ENCODE measurements at regions not wholly inside any gene's neighbourhood (a gene's known extent, or its start where the extent isn't known, plus 50 kb on each side); places are given as distances from the start of the nearest gene placed in this dataset.

GRCh38 chr7:131218727-131219128 lies 108.9 kb upstream of the MKLN1 start:
- no peaks in the 10 kb centered on the region for H3K4me1 ChIP-seq (ENCODE audit: insufficient read depth)
- no peak overlapping the region for H3K4me3 ChIP-seq (ENCODE audit: low read depth, low read length)
- 34% methylated on average over 3 of the region's 3 CpGs for WGBS
- no peaks in the 10 kb centered on the region for H3K36me3 ChIP-seq (ENCODE audit: insufficient read depth)
- DNase-seq (ENCODE audit: extremely low spot score) = no peak
- no peak overlapping the region for H3K27ac ChIP-seq (ENCODE audit: low read depth)

GRCh38 chr7:131219312-131220041 lies 108.2 kb upstream of the MKLN1 start:
- Histone ChIP-seq H3K4me1 (ENCODE audit: insufficient read depth) (no peaks in the 10 kb centered on the region), H3K36me3 (ENCODE audit: insufficient read depth) (no peaks in the 10 kb centered on the region), H3K27ac (ENCODE audit: low read depth) (no peak overlapping the region), H3K4me3 (ENCODE audit: low read depth, low read length) (no peak overlapping the region)
- DNase-seq (ENCODE audit: extremely low spot score) = no peak
- WGBS = 56% methylated on average over 8 of the region's 8 CpGs

GRCh38 chr7:131221061-131221460 lies 106.6 kb upstream of the MKLN1 start:
- no peaks in the 10 kb centered on the region for H3K4me1 ChIP-seq (ENCODE audit: insufficient read depth)
- no peak overlapping the region for H3K4me3 ChIP-seq (ENCODE audit: low read depth, low read length)
- no peak for DNase-seq (ENCODE audit: extremely low spot score)
- H3K36me3 ChIP-seq (ENCODE audit: insufficient read depth) = no peaks in the 10 kb centered on the region
- WGBS = 94% methylated on average over 3 of the region's 3 CpGs
- H3K27ac ChIP-seq (ENCODE audit: low read depth) = no peak overlapping the region

- no peak overlapping the region for H3K27ac ChIP-seq (ENCODE audit: low read depth)
- H3K36me3 ChIP-seq (ENCODE audit: insufficient read depth) = no peaks in the 10 kb centered on the region
- no peak overlapping the region for H3K4me3 ChIP-seq (ENCODE audit: low read depth, low read length)
- WGBS = 73% methylated on average over 2 of the region's 2 CpGs
- DNase-seq (ENCODE audit: extremely low spot score) = no peak
- no peaks in the 10 kb centered on the region for H3K4me1 ChIP-seq (ENCODE audit: insufficient read depth)
Measured at GRCh38 chr7:131222171-131222570, 105.5 kb upstream of the MKLN1 start.

GRCh38 chr7:131223151-131223550 lies 104.5 kb upstream of the MKLN1 start:
- WGBS = 91% methylated on average over 3 of the region's 3 CpGs
- no peak overlapping the region for H3K4me3 ChIP-seq (ENCODE audit: low read depth, low read length)

GRCh38 chr7:131224996-131225395 lies 102.7 kb upstream of the MKLN1 start:
- WGBS = 90% methylated on average over 6 of the region's 6 CpGs
- Histone ChIP-seq H3K4me1 (ENCODE audit: insufficient read depth) (no peaks in the 10 kb centered on the region), H3K27ac (ENCODE audit: low read depth) (no peak overlapping the region), H3K36me3 (ENCODE audit: insufficient read depth) (no peaks in the 10 kb centered on the region), H3K4me3 (ENCODE audit: low read depth, low read length) (no peak overlapping the region)
- DNase-seq (ENCODE audit: extremely low spot score) = no peak

More at GRCh38 chr7:131223151-131223550, 104.5 kb upstream of the MKLN1 start:
- Histone ChIP-seq H3K36me3 (ENCODE audit: insufficient read depth) (no peaks in the 10 kb centered on the region), H3K4me1 (ENCODE audit: insufficient read depth) (no peaks in the 10 kb centered on the region), H3K27ac (ENCODE audit: low read depth) (no peak overlapping the region)
- no peak for DNase-seq (ENCODE audit: extremely low spot score)

- no peak overlapping the region for H3K27ac ChIP-seq (ENCODE audit: low read depth)
- no peak for DNase-seq (ENCODE audit: extremely low spot score)
- no peaks in the 10 kb centered on the region for H3K4me1 ChIP-seq (ENCODE audit: insufficient read depth)
- no peaks in the 10 kb centered on the region for H3K36me3 ChIP-seq (ENCODE audit: insufficient read depth)
- WGBS = 38% methylated on average over 9 of the region's 9 CpGs
- no peak overlapping the region for H3K4me3 ChIP-seq (ENCODE audit: low read depth, low read length)
Measured at GRCh38 chr7:131225619-131226513, 101.8 kb upstream of the MKLN1 start.

- no peak for DNase-seq (ENCODE audit: extremely low spot score)
- Histone ChIP-seq H3K4me1 (ENCODE audit: insufficient read depth) (no peaks in the 10 kb centered on the region), H3K36me3 (ENCODE audit: insufficient read depth) (no peaks in the 10 kb centered on the region)
Measured at GRCh38 chr7:131226514-131226865, 101.2 kb upstream of the MKLN1 start.

GRCh38 chr7:131231381-131232220 lies 96.1 kb upstream of the MKLN1 start:
- 72% methylated on average over 10 of the region's 10 CpGs for WGBS
- no peak overlapping the region for H3K4me3 ChIP-seq (ENCODE audit: low read depth, low read length)
- no peaks in the 10 kb centered on the region for H3K4me1 ChIP-seq (ENCODE audit: insufficient read depth)
- no peaks in the 10 kb centered on the region for H3K36me3 ChIP-seq (ENCODE audit: insufficient read depth)
- H3K27ac ChIP-seq (ENCODE audit: low read depth) = peak overlapping the region; percentile 35
- no peak for DNase-seq (ENCODE audit: extremely low spot score)

More at GRCh38 chr7:131226514-131226865, 101.2 kb upstream of the MKLN1 start:
- Histone ChIP-seq H3K4me3 (ENCODE audit: low read depth, low read length) (no peak overlapping the region), H3K27ac (ENCODE audit: low read depth) (no peak overlapping the region)

- 95% methylated on average over 9 of the region's 9 CpGs for WGBS
- Histone ChIP-seq H3K36me3 (ENCODE audit: insufficient read depth) (no peaks in the 10 kb centered on the region), H3K27ac (ENCODE audit: low read depth) (no peak overlapping the region), H3K4me3 (ENCODE audit: low read depth, low read length) (no peak overlapping the region), H3K4me1 (ENCODE audit: insufficient read depth) (no peaks in the 10 kb centered on the region)
- no peak for DNase-seq (ENCODE audit: extremely low spot score)
Measured at GRCh38 chr7:131232768-131233167, 94.9 kb upstream of the MKLN1 start.

- 96% methylated on average over 4 of the region's 4 CpGs for WGBS
- H3K36me3 ChIP-seq (ENCODE audit: insufficient read depth) = no peaks in the 10 kb centered on the region
- H3K4me3 ChIP-seq (ENCODE audit: low read depth, low read length) = no peak overlapping the region
- H3K4me1 ChIP-seq (ENCODE audit: insufficient read depth) = no peaks in the 10 kb centered on the region
- no peak overlapping the region for H3K27ac ChIP-seq (ENCODE audit: low read depth)
- no peak for DNase-seq (ENCODE audit: extremely low spot score)
Measured at GRCh38 chr7:131233193-131233592, 94.5 kb upstream of the MKLN1 start.

GRCh38 chr7:131234719-131235488 lies 92.8 kb upstream of the MKLN1 start:
- no peak overlapping the region for H3K4me3 ChIP-seq (ENCODE audit: low read depth, low read length)
- DNase-seq (ENCODE audit: extremely low spot score) = no peak
- no peaks in the 10 kb centered on the region for H3K36me3 ChIP-seq (ENCODE audit: insufficient read depth)
- H3K27ac ChIP-seq (ENCODE audit: low read depth) = no peak overlapping the region
- WGBS = 59% methylated on average over 8 of the region's 8 CpGs
- H3K4me1 ChIP-seq (ENCODE audit: insufficient read depth) = no peaks in the 10 kb centered on the region
